ENCODE measurements at regions not wholly inside any gene's neighbourhood (a gene's known extent, or its start where the extent isn't known, plus 50 kb on each side); places are given as distances from the start of the nearest gene placed in this dataset.

DNA sequence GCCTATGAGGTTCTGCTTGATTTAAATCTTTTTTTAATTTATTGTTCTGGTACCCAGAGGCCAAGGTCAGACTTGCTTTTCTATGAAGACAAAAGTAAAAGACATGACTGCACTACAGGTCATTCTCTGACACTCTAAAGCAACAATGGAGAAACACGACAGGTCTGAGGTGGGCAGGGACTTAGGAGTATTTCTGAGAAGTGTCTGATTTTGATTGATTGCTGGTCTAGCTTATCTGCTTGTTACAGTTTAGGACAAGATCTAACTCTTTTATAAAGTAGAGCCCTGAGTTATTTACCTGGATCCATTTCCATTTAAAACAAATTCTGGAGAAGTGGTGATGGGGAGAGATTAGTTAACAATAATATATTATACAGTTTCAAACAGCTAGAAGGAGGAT, 115.2 kb upstream of the STT3B start:
- Histone ChIP-seq H3K9me3 (ENCODE audit: control insufficient read depth, low read depth, low read length) (no peaks in the 10 kb centered on the region), H3K4me3 (ENCODE audit: control insufficient read depth in 2 of 3, extremely low read depth in 1 of 3, insufficient read depth in 2 of 3, low read depth in 1 of 3, low read length in 3 of 3) (no peak overlapping the region), H3K4me2 (ENCODE audit: control insufficient read depth, extremely low read depth, insufficient read depth, low read depth, low read length) (no peak overlapping the region), H3K9ac (ENCODE audit: control insufficient read depth, extremely low read depth, insufficient read depth, low read length) (no peak overlapping the region), H2AFZ (ENCODE audit: control insufficient read depth, low read length) (no peak overlapping the region), H3K36me3 (ENCODE audit: control insufficient read depth in 2 of 2, extremely low read depth in 1 of 2, insufficient read depth in 2 of 2, low read length in 2 of 2) (no peaks in the 10 kb centered on the region), H3K27me3 (ENCODE audit: control insufficient read depth, extremely low read depth, insufficient read depth, low read length) (no peaks in the 10 kb centered on the region), H3K27ac (ENCODE audit: control insufficient read depth, insufficient read depth, low read length) (no peak overlapping the region), H3K9me1 (ENCODE audit: control insufficient read depth, extremely low read depth, insufficient read depth, low read length) (no peaks in the 10 kb centered on the region), H4K20me1 (ENCODE audit: control insufficient read depth, extremely low read depth, insufficient read depth, low read length) (no peaks in the 10 kb centered on the region), H3K4me1 (ENCODE audit: control insufficient read depth, extremely low read depth, insufficient read depth, low read length) (no peaks in the 10 kb centered on the region), H3K79me2 (ENCODE audit: control insufficient read depth, insufficient read depth, low read length) (no peaks in the 10 kb centered on the region)
- no peak for TF ChIP-seq EZH2 (IDR thresholded peaks at IDR 0.05; ENCODE audit: low read length)
- TF ChIP-seq, protein P1, sequence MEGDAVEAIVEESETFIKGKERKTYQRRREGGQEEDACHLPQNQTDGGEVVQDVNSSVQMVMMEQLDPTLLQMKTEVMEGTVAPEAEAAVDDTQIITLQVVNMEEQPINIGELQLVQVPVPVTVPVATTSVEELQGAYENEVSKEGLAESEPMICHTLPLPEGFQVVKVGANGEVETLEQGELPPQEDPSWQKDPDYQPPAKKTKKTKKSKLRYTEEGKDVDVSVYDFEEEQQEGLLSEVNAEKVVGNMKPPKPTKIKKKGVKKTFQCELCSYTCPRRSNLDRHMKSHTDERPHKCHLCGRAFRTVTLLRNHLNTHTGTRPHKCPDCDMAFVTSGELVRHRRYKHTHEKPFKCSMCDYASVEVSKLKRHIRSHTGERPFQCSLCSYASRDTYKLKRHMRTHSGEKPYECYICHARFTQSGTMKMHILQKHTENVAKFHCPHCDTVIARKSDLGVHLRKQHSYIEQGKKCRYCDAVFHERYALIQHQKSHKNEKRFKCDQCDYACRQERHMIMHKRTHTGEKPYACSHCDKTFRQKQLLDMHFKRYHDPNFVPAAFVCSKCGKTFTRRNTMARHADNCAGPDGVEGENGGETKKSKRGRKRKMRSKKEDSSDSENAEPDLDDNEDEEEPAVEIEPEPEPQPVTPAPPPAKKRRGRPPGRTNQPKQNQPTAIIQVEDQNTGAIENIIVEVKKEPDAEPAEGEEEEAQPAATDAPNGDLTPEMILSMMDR (optimal IDR thresholded peaks at IDR 0.05 in 1 of 3, IDR thresholded peaks at IDR 0.05 in 1 of 3, conservative IDR thresholded peaks at IDR 0.05 in 1 of 3; ENCODE audit: extremely low read depth in 1 of 3, insufficient read depth in 2 of 3, low read length in 3 of 3) = no peak
- DNase-seq (ENCODE audit: low read depth, low spot score) (no peak), FAIRE-seq (no peak)
- dilution Hi-C loops (cut with MboI; ENCODE audit: extremely low pct_ligation_motif_present, low sequenced_read_pairs) = no loop called here

- no peak for FAIRE-seq
- H3K9me3 ChIP-seq (ENCODE audit: control insufficient read depth, low read depth, low read length) = no peaks in the 10 kb centered on the region
- no peaks in the 10 kb centered on the region for H3K27me3 ChIP-seq (ENCODE audit: control insufficient read depth, extremely low read depth, insufficient read depth, low read length)
These were observed 112.4 kb upstream of the STT3B start for GRCh38 chr3:31420311-31420710.

More at GRCh38 chr3:31420311-31420710, 112.4 kb upstream of the STT3B start:
- H3K4me2 ChIP-seq (ENCODE audit: control insufficient read depth, extremely low read depth, insufficient read depth, low read depth, low read length) = no peak overlapping the region
- H3K4me3 ChIP-seq (ENCODE audit: control insufficient read depth in 2 of 3, extremely low read depth in 1 of 3, insufficient read depth in 2 of 3, low read depth in 1 of 3, low read length in 3 of 3) = no peak overlapping the region
- H3K4me1 ChIP-seq (ENCODE audit: control insufficient read depth, extremely low read depth, insufficient read depth, low read length) = no peaks in the 10 kb centered on the region
- no peaks in the 10 kb centered on the region for H3K79me2 ChIP-seq (ENCODE audit: control insufficient read depth, insufficient read depth, low read length)
- no peak overlapping the region for H3K9ac ChIP-seq (ENCODE audit: control insufficient read depth, extremely low read depth, insufficient read depth, low read length)
- H3K9me1 ChIP-seq (ENCODE audit: control insufficient read depth, extremely low read depth, insufficient read depth, low read length) = no peaks in the 10 kb centered on the region
- H4K20me1 ChIP-seq (ENCODE audit: control insufficient read depth, extremely low read depth, insufficient read depth, low read length) = no peaks in the 10 kb centered on the region
- H3K27ac ChIP-seq (ENCODE audit: control insufficient read depth, insufficient read depth, low read length) = no peak overlapping the region
- H2AFZ ChIP-seq (ENCODE audit: control insufficient read depth, low read length) = no peak overlapping the region
- dilution Hi-C loops (cut with MboI; ENCODE audit: extremely low pct_ligation_motif_present, low sequenced_read_pairs) = no loop called here
- no peak for TF ChIP-seq EZH2 (IDR thresholded peaks at IDR 0.05; ENCODE audit: low read length)
- TF ChIP-seq, protein P1 (optimal IDR thresholded peaks at IDR 0.05 in 1 of 3, IDR thresholded peaks at IDR 0.05 in 1 of 3, conservative IDR thresholded peaks at IDR 0.05 in 1 of 3; ENCODE audit: extremely low read depth in 1 of 3, insufficient read depth in 2 of 3, low read length in 3 of 3) = no peak
- no peak for DNase-seq (ENCODE audit: low read depth, low spot score)
- no peaks in the 10 kb centered on the region for H3K36me3 ChIP-seq (ENCODE audit: control insufficient read depth in 2 of 2, extremely low read depth in 1 of 2, insufficient read depth in 2 of 2, low read length in 2 of 2)

All from keratinocyte (primary cell).